ENCODE measurements at regions not wholly inside any gene's neighbourhood (a gene's known extent, or its start where the extent isn't known, plus 50 kb on each side); places are given as distances from the start of the nearest gene placed in this dataset.

- TF ChIP-seq CTCF (IDR thresholded peaks at IDR 0.05), result no peak
- TF ChIP-seq ZFX (IDR thresholded peaks at IDR 0.05; ENCODE audit: borderline replicate concordance), result no peak
- no peak overlapping the region for H3K27ac ChIP-seq
Measured at GRCh38 chr18:76621226-76621625, 126.2 kb upstream of the ZNF516 start.

- H3K27ac ChIP-seq, result no peak overlapping the region
- no peak for TF ChIP-seq ZFX (IDR thresholded peaks at IDR 0.05; ENCODE audit: borderline replicate concordance)
- peak; percentile 31 for TF ChIP-seq CTCF (IDR thresholded peaks at IDR 0.05)
Measured at GRCh38 chr18:76620321-76621170, 125.5 kb upstream of the ZNF516 start.

GRCh38 chr18:76619621-76620315, 124.7 kb upstream of the ZNF516 start:
- H3K27ac ChIP-seq, result no peak overlapping the region
- TF ChIP-seq ZFX (IDR thresholded peaks at IDR 0.05; ENCODE audit: borderline replicate concordance) (no peak), CTCF (IDR thresholded peaks at IDR 0.05) (no peak)

GRCh38 chr18:76619261-76619620, 124.2 kb upstream of the ZNF516 start:
- TF ChIP-seq ZFX (IDR thresholded peaks at IDR 0.05; ENCODE audit: borderline replicate concordance), result no peak
- TF ChIP-seq CTCF (IDR thresholded peaks at IDR 0.05), result no peak
- no peak overlapping the region for H3K27ac ChIP-seq

- no peak for TF ChIP-seq ZFX (IDR thresholded peaks at IDR 0.05; ENCODE audit: borderline replicate concordance)
- no peak overlapping the region for H3K27ac ChIP-seq
Measured at GRCh38 chr18:76618721-76619120, 123.7 kb upstream of the ZNF516 start.

GRCh38 chr18:76616373-76616772, 121.3 kb upstream of the ZNF516 start:
- no peak overlapping the region for H3K27ac ChIP-seq
- no peak for TF ChIP-seq ZFX (IDR thresholded peaks at IDR 0.05; ENCODE audit: borderline replicate concordance)
- TF ChIP-seq CTCF (IDR thresholded peaks at IDR 0.05), result no peak

GRCh38 chr18:76615065-76615733, 120.2 kb upstream of the ZNF516 start:
- TF ChIP-seq CTCF (IDR thresholded peaks at IDR 0.05) (no peak), ZFX (IDR thresholded peaks at IDR 0.05; ENCODE audit: borderline replicate concordance) (no peak)
- no peak overlapping the region for H3K27ac ChIP-seq
